HEK293T (cell line): ENCODE measurements at regions not wholly inside any gene's neighbourhood (a gene's known extent, or its start where the extent isn't known, plus 50 kb on each side); places are given as distances from the start of the nearest gene placed in this dataset.

ENCODE experiments used
- BHLHE40 ChIP-seq: fragments of 450-650 bp; IDR thresholded peaks from 2 replicates; pipeline ENCODE4 v1.6.1; 2016; ENCODE audit warnings: mild to moderate bottlenecking, moderate library complexity, borderline replicate concordance
- CTBP1 ChIP-seq: fragments of 450-650 bp; IDR thresholded peaks from 2 replicates; pipeline ENCODE4 v1.6.1; 2016; ENCODE audit warnings: borderline replicate concordance
- FOXM1 ChIP-seq: fragments of 450-650 bp; IDR thresholded peaks from 2 replicates; pipeline ENCODE4 v1.6.1; 2017; ENCODE audit warnings: mild to moderate bottlenecking, borderline replicate concordance
- HDGF ChIP-seq: fragments of 450-650 bp; IDR thresholded peaks from 2 replicates; pipeline ENCODE4 v1.6.1; 2017; ENCODE audit warnings: antibody characterized with exemption, borderline replicate concordance
- L3MBTL2 ChIP-seq: fragments of 450-650 bp; conservative IDR thresholded peaks from 2 replicates; pipeline ENCODE4 v1.6.1; 2016; ENCODE audit warnings: mild to moderate bottlenecking
- LEF1 ChIP-seq: fragments of 450-650 bp; IDR thresholded peaks from 2 replicates; pipeline ENCODE4 v1.6.1; 2017; ENCODE audit warnings: mild to moderate bottlenecking, borderline replicate concordance
- SP1 ChIP-seq: fragments of 450-650 bp; IDR thresholded peaks from 2 replicates; pipeline ENCODE4 v1.6.1; 2017
- SUZ12 ChIP-seq: fragments of 450-650 bp; IDR thresholded peaks from 2 replicates; pipeline ENCODE4 v1.6.1; 2016; ENCODE audit warnings: mild to moderate bottlenecking

DNA sequence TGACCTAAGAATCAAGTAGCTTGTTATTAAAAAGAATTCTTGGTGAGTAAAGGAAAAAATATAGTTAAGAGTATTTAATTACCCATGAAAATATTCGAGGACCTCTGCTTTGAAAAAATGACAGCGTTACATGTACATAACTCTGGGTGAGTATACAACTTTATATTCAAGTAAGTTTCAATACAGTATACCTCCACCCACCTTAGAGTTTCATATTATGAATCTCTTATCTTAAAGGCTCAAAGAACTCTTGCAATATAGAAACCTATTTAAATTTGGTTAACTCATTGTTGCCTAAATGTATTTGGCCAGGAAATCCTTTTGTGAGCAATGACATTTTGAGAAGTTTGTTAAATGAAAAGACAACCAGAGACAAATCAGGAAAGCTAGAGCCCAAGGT lies 138.2 kb downstream of the QDPR start:
- no peak for TF ChIP-seq SP1
- TF ChIP-seq L3MBTL2 = no peak
- TF ChIP-seq BHLHE40 = no peak
- TF ChIP-seq LEF1 = no peak
- no peak for TF ChIP-seq CTBP1
- TF ChIP-seq SUZ12 = no peak
- TF ChIP-seq HDGF = no peak
- no peak for TF ChIP-seq FOXM1
